GM12873 (cell line): ENCODE measurements at regions not wholly inside any gene's neighbourhood (a gene's known extent, or its start where the extent isn't known, plus 50 kb on each side); places are given as distances from the start of the nearest gene placed in this dataset.

Experiments used
- CTCF ChIP-seq: IDR thresholded peaks from 2 replicates; pipeline ENCODE4 v1.5.1; 2012; ENCODE audit warnings: low read depth, mild to moderate bottlenecking, moderate library complexity, low read length, control low read depth; ENCODE audit not compliant: insufficient read depth; ENCODE audit errors: missing control alignments

GRCh38 chr16:6498858-6499257 is 833.8 kb upstream of the RBFOX1 start:
- TF ChIP-seq CTCF: no peak

DNA sequence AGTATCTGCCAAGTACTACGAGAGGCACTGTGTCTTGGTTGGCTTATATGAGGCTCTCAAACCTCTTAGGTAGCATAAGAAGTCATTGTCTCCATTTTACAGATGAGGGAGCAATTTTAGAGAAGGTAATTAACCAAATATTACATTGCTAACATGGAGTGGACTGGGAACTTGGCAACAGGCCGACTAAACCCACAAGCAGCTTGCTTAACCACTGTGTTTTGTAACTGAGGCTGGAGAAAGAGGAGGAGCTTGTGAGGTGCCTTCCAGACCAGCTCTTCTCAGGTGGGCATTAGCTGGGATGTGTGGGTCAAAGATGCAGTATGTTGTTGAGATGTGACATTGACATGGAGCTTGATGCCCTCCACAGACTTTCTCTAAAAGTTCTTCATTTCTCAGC is 835.6 kb upstream of the RBFOX1 start:
- TF ChIP-seq CTCF: no peak

GRCh38 chr16:6495486-6496210 is 837.0 kb upstream of the RBFOX1 start:
- TF ChIP-seq CTCF: no peak

- TF ChIP-seq CTCF: no peak
These were observed 837.9 kb upstream of the RBFOX1 start for GRCh38 chr16:6494716-6495115.

- no peak for TF ChIP-seq CTCF
These were observed 839.1 kb upstream of the RBFOX1 start for GRCh38 chr16:6493555-6493954.

GRCh38 chr16:6492742-6493141 is 839.9 kb upstream of the RBFOX1 start:
- no peak for TF ChIP-seq CTCF

GRCh38 chr16:6484935-6485334 is 847.7 kb upstream of the RBFOX1 start:
- no peak for TF ChIP-seq CTCF
